ENCODE measurements at regions not wholly inside any gene's neighbourhood (a gene's known extent, or its start where the extent isn't known, plus 50 kb on each side); places are given as distances from the start of the nearest gene placed in this dataset.

- TF ChIP-seq CTCF (conservative IDR thresholded peaks at IDR 0.05; ENCODE audit: low read depth, low read length) (no peak), EZH2 (IDR thresholded peaks at IDR 0.05; ENCODE audit: low read length, unreplicated experiment) (no peak), EZH2phosphoT487 (IDR thresholded peaks at IDR 0.05; ENCODE audit: borderline replicate concordance, low read length) (no peak)
Observed at GRCh38 chr4:161132715-161133425, 1030.9 kb downstream of the FSTL5 start.

Measured in PC-3 (cell line).